ENCODE measurements at regions not wholly inside any gene's neighbourhood (a gene's known extent, or its start where the extent isn't known, plus 50 kb on each side); places are given as distances from the start of the nearest gene placed in this dataset.

DNA sequence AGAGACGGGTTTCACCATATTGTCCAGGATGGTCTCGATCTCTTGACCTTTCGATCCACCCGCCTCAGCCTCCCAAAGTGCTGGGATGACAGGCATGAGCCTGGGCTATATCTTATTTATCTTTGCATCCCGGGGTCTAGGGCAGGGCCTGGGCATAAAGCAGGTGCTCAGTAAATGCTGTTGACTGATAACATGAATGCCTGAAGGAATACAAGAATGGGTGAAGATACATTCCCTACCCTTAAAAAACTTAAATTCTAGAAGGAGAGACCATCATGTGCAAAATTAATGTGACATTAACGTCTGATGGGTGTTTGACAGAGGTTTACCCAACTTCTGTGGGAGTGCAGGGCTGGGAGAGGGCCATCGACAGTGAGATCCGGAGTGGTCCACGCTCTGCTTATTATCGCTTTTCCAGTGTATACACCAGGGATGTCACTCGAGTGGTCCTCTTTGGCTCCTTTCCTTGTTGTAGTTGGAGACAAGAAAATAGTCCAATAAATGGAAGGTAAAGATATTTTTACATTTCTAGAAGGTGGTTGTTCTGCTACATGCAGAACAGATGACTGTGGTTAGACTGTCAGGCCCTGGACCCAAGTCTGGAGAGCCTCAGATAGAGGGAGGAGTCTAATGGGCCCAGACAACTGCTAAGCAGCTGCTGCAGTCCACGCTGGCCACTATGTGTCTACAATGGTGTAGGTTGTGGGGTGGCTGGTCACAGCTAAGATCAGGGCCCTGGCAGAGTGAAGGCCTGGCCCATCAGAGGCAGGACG is 131.7 kb downstream of the MYCN start:
- no peaks in the 10 kb centered on the region for H3K4me1 ChIP-seq
- intact Hi-C loops (cut with DNase I) = no loop called here
- no peaks in the 10 kb centered on the region for H3K36me3 ChIP-seq
- no peaks in the 10 kb centered on the region for H3K9me3 ChIP-seq
- H3K27me3 ChIP-seq = no peaks in the 10 kb centered on the region
- 89 to 93% methylated on average over 13 of the region's 13 CpGs for WGBS, 2 donors
- no peak overlapping the region for H3K27ac ChIP-seq
- TF ChIP-seq, protein P1, sequence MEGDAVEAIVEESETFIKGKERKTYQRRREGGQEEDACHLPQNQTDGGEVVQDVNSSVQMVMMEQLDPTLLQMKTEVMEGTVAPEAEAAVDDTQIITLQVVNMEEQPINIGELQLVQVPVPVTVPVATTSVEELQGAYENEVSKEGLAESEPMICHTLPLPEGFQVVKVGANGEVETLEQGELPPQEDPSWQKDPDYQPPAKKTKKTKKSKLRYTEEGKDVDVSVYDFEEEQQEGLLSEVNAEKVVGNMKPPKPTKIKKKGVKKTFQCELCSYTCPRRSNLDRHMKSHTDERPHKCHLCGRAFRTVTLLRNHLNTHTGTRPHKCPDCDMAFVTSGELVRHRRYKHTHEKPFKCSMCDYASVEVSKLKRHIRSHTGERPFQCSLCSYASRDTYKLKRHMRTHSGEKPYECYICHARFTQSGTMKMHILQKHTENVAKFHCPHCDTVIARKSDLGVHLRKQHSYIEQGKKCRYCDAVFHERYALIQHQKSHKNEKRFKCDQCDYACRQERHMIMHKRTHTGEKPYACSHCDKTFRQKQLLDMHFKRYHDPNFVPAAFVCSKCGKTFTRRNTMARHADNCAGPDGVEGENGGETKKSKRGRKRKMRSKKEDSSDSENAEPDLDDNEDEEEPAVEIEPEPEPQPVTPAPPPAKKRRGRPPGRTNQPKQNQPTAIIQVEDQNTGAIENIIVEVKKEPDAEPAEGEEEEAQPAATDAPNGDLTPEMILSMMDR (IDR thresholded peaks at IDR 0.05) = no peak
- TF ChIP-seq POLR2A (IDR thresholded peaks at IDR 0.05) = no peak
- H3K4me3 ChIP-seq = no peak overlapping the region
- DNase-seq = no peak

DNA sequence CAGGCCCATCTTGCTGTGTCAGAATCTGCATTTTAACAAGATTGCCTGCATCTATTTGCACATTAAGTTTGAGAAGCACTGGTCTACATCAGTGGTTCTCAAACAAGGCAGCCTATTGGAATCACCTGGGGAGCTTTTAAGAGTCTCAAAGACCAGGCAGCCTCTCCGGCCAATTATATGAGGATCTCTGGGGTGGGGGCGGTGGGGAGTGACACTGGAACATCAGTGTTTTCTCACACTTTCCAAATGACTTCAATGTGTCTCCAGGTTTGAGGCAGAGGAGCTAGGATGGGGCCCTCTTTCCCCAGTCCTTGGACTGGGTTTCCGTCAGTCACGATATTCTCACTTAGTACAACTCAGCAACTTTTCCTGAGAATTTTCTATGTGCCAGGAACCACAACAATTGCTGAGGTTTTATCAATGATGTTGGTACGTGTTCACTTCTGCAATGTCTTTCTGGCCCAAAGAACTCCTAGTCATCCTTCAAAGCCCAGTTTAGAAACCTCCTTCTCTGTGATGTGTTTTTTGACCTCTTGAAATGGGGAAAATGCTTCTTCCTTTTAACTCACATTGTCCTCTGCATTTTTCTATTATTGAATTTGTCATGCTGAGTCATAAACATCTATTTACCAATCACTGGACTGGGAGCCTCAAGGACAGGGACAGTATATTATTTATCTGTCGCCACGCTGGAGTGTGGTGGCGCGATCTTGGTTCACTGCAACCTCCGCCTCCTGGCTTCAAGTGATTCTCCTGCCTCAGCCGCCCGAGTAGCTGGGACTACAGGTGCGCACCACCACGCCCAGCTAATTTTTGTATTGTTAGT is 130.9 kb downstream of the MYCN start:
- Histone ChIP-seq H3K9me3 (no peaks in the 10 kb centered on the region), H3K27me3 (no peaks in the 10 kb centered on the region), H3K4me3 (no peak overlapping the region), H3K27ac (no peak overlapping the region), H3K4me1 (no peaks in the 10 kb centered on the region), H3K36me3 (no peaks in the 10 kb centered on the region)
- no peak for DNase-seq
- 90 to 94% methylated on average over 13 to 14 of the region's 14 CpGs for WGBS, 2 donors
- TF ChIP-seq, protein P1 (IDR thresholded peaks at IDR 0.05) = no peak
- TF ChIP-seq POLR2A (IDR thresholded peaks at IDR 0.05) = no peak
- intact Hi-C loops (cut with DNase I) = no loop called here

DNA sequence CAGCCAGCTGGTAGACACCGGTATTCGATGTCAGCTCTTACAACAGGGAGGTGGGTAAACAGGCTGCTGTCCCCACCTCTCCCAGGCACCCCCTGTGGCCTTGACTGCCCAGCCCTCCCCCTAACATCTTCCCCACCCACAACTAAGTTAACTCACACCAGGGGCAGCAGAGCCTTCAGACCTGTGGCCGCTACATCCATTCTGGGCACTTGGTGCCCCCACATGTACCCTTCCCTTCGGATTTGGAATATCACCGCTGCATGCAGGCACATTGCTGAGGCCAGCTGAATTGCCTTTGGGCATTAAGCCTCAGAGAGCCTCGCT is 130.3 kb downstream of the MYCN start:
- no peaks in the 10 kb centered on the region for H3K36me3 ChIP-seq
- H3K9me3 ChIP-seq = no peaks in the 10 kb centered on the region
- H3K4me1 ChIP-seq = no peaks in the 10 kb centered on the region
- no peak for DNase-seq
- no peaks in the 10 kb centered on the region for H3K27me3 ChIP-seq
- 73 to 82% methylated on average over 2 to 3 of the region's 6 CpGs for WGBS, 2 donors
- intact Hi-C loops (cut with DNase I) = no loop called here
- H3K27ac ChIP-seq = no peak overlapping the region
- TF ChIP-seq, protein P1 (IDR thresholded peaks at IDR 0.05) = no peak
- TF ChIP-seq POLR2A (IDR thresholded peaks at IDR 0.05) = no peak
- no peak overlapping the region for H3K4me3 ChIP-seq

DNA sequence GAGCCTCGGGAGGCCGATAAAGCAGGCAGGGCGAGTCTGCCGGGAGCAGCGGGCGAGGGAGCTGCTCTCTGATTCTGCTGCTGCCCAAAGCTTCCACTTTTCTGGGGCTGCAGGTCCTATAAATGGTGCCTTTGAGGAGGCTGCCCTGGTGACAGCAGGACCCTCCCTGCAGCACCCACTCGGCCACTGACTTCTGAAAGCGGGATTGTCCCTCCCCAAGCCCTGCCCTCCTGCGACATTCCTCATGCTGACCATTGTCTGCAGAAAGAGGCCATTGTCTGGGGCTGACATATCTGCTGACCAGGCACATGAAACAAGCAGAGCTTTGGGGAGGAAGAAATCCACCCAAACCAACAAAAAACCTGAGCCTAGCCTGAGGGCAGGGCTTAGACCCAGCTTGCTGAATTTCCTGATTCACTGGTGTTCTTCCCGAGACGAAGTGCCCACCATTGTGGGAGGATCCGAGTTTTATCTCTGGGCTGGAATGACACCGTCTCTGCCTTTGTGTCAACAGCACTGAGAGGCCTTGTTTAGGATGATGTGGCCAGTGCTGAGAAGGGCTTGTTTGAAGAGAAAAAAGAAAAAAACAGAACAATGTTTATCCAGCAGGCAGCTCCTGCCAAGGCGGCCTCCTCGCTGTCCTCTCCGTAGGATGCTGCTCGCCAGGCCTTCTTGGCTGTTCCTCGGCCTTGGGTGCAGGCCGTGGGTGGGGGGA is 129.7 kb downstream of the MYCN start:
- no peaks in the 10 kb centered on the region for H3K9me3 ChIP-seq
- intact Hi-C loops (cut with DNase I) = no loop called here
- H3K4me3 ChIP-seq = no peak overlapping the region
- no peaks in the 10 kb centered on the region for H3K27me3 ChIP-seq
- DNase-seq = no peak
- no peaks in the 10 kb centered on the region for H3K4me1 ChIP-seq
- H3K27ac ChIP-seq = no peak overlapping the region
- TF ChIP-seq, protein P1 (IDR thresholded peaks at IDR 0.05) = no peak
- no peak for TF ChIP-seq POLR2A (IDR thresholded peaks at IDR 0.05)
- WGBS, 2 donors = 40 to 70% methylated on average over 6 to 13 of the region's 19 CpGs
- no peaks in the 10 kb centered on the region for H3K36me3 ChIP-seq

DNA sequence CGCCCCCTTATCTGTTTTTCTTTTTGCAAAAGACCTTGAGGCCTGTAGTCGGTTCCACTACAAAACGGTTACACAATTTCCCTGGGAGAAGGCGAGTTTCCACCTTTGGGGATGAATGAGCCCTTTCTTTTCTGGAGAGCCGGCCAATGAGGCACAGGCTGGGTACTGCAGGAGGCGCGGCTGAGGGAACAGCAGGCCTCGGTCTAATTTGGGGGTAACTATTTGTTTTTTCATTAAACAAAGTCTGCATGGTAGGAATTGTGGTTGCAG is 129.2 kb downstream of the MYCN start:
- DNase-seq = no peak
- H3K27ac ChIP-seq = no peak overlapping the region
- intact Hi-C loops (cut with DNase I) = no loop called here
- no peaks in the 10 kb centered on the region for H3K27me3 ChIP-seq
- no peaks in the 10 kb centered on the region for H3K4me1 ChIP-seq
- H3K4me3 ChIP-seq = no peak overlapping the region
- H3K9me3 ChIP-seq = no peaks in the 10 kb centered on the region
- no peak for TF ChIP-seq POLR2A (IDR thresholded peaks at IDR 0.05)
- TF ChIP-seq, protein P1 (IDR thresholded peaks at IDR 0.05) = no peak
- H3K36me3 ChIP-seq = no peaks in the 10 kb centered on the region
- 86 to 88% methylated on average over 7 of the region's 8 CpGs for WGBS, 2 donors
